ENCODE measurements at regions not wholly inside any gene's neighbourhood (a gene's known extent, or its start where the extent isn't known, plus 50 kb on each side); places are given as distances from the start of the nearest gene placed in this dataset.

GRCh38 chr10:94043431-94043990, 49.8 kb downstream of the PLCE1 start:
- no peak for DNase-seq (ENCODE audit: low spot score)

GRCh38 chr10:94046098-94046497, 52.4 kb downstream of the PLCE1 start:
- no peak for DNase-seq (ENCODE audit: low spot score)

- DNase-seq (ENCODE audit: low spot score): no peak
These were observed 53.6 kb downstream of the PLCE1 start for GRCh38 chr10:94047293-94047692.

- no peak for DNase-seq (ENCODE audit: low spot score)
These were observed 56.2 kb downstream of the PLCE1 start for GRCh38 chr10:94049911-94050310.

GRCh38 chr10:94052281-94052680, 58.5 kb downstream of the PLCE1 start:
- DNase-seq (ENCODE audit: low spot score): no peak

- DNase-seq (ENCODE audit: low spot score): no peak
These were observed 59.4 kb downstream of the PLCE1 start for GRCh38 chr10:94052866-94053791.

- DNase-seq (ENCODE audit: low spot score): no peak
These were observed 65.6 kb downstream of the PLCE1 start for GRCh38 chr10:94059178-94059883.

GRCh38 chr10:94061026-94061425, 67.3 kb downstream of the PLCE1 start:
- no peak for DNase-seq (ENCODE audit: low spot score)

GRCh38 chr10:94062611-94063010, 68.9 kb downstream of the PLCE1 start:
- no peak for DNase-seq (ENCODE audit: low spot score)

GRCh38 chr10:94065362-94065761, 71.6 kb downstream of the PLCE1 start:
- no peak for DNase-seq (ENCODE audit: low spot score)

GRCh38 chr10:94065787-94066186, 72.1 kb downstream of the PLCE1 start:
- DNase-seq (ENCODE audit: low spot score): no peak

GRCh38 chr10:94066411-94066810, 72.7 kb downstream of the PLCE1 start:
- DNase-seq (ENCODE audit: low spot score): no peak

GRCh38 chr10:94069884-94070283, 76.2 kb downstream of the PLCE1 start:
- DNase-seq (ENCODE audit: low spot score): no peak

GRCh38 chr10:94074462-94074861, 80.7 kb downstream of the PLCE1 start:
- no peak for DNase-seq (ENCODE audit: low spot score)

- DNase-seq (ENCODE audit: low spot score): no peak
These were observed 81.8 kb downstream of the PLCE1 start for GRCh38 chr10:94075506-94075905.

GRCh38 chr10:94076325-94076841, 82.7 kb downstream of the PLCE1 start:
- no peak for DNase-seq (ENCODE audit: low spot score)

GRCh38 chr10:94077042-94077441, 83.3 kb downstream of the PLCE1 start:
- DNase-seq (ENCODE audit: low spot score): no peak

GRCh38 chr10:94080108-94080507, 86.4 kb downstream of the PLCE1 start:
- no peak for DNase-seq (ENCODE audit: low spot score)

GRCh38 chr10:94083662-94084265, 90.0 kb downstream of the PLCE1 start:
- DNase-seq (ENCODE audit: low spot score): no peak

- no peak for DNase-seq (ENCODE audit: low spot score)
These were observed 90.6 kb downstream of the PLCE1 start for GRCh38 chr10:94084344-94084743.

GRCh38 chr10:94085288-94085687, 91.6 kb downstream of the PLCE1 start:
- no peak for DNase-seq (ENCODE audit: low spot score)

Data from mucosa of gallbladder (tissue), 1 donor.